ENCODE measurements at regions not wholly inside any gene's neighbourhood (a gene's known extent, or its start where the extent isn't known, plus 50 kb on each side); places are given as distances from the start of the nearest gene placed in this dataset.

DNA sequence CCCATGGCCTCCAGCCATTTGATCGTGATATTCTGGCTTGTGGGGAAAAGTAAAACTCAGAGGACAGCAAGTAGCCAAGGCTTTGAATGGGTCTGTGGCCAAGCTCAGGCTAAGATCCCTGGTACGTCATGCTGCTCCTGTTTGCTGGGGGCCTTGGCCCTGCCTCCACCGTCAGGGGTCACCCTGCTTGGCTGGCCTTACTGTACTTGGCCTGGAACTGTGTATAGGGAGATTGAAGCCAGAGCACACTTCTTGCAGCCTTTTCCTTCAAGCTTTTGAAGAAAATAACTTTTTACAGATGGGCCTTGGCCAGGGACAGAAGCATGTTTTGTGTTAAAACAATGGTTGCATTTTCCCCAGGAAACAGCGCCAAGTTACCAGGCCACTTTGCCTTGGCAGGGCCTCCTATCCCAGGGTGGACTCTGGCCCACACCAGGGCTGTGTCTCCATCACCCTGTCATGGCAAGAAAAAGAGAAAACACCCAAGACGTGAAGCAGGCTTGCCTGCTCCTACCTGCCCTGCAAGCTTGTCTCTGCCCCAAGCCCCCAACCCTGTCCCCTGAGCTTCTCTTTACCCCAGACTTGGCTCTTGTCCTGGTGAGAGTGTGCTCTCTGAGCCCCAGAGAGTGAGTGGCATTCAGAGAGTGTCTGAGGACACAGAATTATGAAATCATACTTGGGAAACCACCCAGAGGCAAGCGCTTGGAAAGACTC is 286.9 kb downstream of the GADD45G start:
- TF ChIP-seq, protein P1, sequence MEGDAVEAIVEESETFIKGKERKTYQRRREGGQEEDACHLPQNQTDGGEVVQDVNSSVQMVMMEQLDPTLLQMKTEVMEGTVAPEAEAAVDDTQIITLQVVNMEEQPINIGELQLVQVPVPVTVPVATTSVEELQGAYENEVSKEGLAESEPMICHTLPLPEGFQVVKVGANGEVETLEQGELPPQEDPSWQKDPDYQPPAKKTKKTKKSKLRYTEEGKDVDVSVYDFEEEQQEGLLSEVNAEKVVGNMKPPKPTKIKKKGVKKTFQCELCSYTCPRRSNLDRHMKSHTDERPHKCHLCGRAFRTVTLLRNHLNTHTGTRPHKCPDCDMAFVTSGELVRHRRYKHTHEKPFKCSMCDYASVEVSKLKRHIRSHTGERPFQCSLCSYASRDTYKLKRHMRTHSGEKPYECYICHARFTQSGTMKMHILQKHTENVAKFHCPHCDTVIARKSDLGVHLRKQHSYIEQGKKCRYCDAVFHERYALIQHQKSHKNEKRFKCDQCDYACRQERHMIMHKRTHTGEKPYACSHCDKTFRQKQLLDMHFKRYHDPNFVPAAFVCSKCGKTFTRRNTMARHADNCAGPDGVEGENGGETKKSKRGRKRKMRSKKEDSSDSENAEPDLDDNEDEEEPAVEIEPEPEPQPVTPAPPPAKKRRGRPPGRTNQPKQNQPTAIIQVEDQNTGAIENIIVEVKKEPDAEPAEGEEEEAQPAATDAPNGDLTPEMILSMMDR (IDR thresholded peaks at IDR 0.05; ENCODE audit: control extremely low read depth in 1 of 3, insufficient read depth in 1 of 3, low read depth in 1 of 3, low read length in 3 of 3) = no peak
- TF ChIP-seq TAF1 (IDR thresholded peaks at IDR 0.05; ENCODE audit: low read depth, low read length) (no peak), YY1 (IDR thresholded peaks at IDR 0.05; ENCODE audit: low read depth, low read length) (no peak), CREB1 (IDR thresholded peaks at IDR 0.05) (no peak), EP300 (IDR thresholded peaks at IDR 0.05; ENCODE audit: borderline replicate concordance in 1 of 2, low read depth in 2 of 2, low read length in 2 of 2) (no peak), GTF2F1 (IDR thresholded peaks at IDR 0.05; ENCODE audit: borderline replicate concordance, low read depth, low read length) (no peak), TCF12 (IDR thresholded peaks at IDR 0.05; ENCODE audit: low read depth, low read length) (no peak), GABPA (IDR thresholded peaks at IDR 0.05; ENCODE audit: borderline replicate concordance, insufficient read depth, low read length) (no peak), SIN3A (conservative IDR thresholded peaks at IDR 0.05 in 1 of 2, IDR thresholded peaks at IDR 0.05 in 1 of 2; ENCODE audit: low read depth in 1 of 2, low read length in 2 of 2) (no peak), EZH2 (IDR thresholded peaks at IDR 0.05; ENCODE audit: low read depth, low read length, severe bottlenecking) (no peak), JUND (IDR thresholded peaks at IDR 0.05; ENCODE audit: low read length) (no peak), FOSL1 (IDR thresholded peaks at IDR 0.05; ENCODE audit: insufficient read depth, low read depth, low read length) (no peak), HDAC2 (IDR thresholded peaks at IDR 0.05; ENCODE audit: borderline replicate concordance in 1 of 2, low read depth in 2 of 2, low read length in 2 of 2) (no peak)
- TF ChIP-seq, protein P2, sequence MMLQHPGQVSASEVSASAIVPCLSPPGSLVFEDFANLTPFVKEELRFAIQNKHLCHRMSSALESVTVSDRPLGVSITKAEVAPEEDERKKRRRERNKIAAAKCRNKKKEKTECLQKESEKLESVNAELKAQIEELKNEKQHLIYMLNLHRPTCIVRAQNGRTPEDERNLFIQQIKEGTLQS (IDR thresholded peaks at IDR 0.05; ENCODE audit: insufficient read depth, low read depth, low read length) = no peak

Measured in H1 (cell line).